ENCODE measurements at regions not wholly inside any gene's neighbourhood (a gene's known extent, or its start where the extent isn't known, plus 50 kb on each side); places are given as distances from the start of the nearest gene placed in this dataset.

- no peak for ATAC-seq
- no peak for TF ChIP-seq ISL1 (CRISPR knock-in tag; IDR thresholded peaks at IDR 0.05)
- TF ChIP-seq, protein P1, sequence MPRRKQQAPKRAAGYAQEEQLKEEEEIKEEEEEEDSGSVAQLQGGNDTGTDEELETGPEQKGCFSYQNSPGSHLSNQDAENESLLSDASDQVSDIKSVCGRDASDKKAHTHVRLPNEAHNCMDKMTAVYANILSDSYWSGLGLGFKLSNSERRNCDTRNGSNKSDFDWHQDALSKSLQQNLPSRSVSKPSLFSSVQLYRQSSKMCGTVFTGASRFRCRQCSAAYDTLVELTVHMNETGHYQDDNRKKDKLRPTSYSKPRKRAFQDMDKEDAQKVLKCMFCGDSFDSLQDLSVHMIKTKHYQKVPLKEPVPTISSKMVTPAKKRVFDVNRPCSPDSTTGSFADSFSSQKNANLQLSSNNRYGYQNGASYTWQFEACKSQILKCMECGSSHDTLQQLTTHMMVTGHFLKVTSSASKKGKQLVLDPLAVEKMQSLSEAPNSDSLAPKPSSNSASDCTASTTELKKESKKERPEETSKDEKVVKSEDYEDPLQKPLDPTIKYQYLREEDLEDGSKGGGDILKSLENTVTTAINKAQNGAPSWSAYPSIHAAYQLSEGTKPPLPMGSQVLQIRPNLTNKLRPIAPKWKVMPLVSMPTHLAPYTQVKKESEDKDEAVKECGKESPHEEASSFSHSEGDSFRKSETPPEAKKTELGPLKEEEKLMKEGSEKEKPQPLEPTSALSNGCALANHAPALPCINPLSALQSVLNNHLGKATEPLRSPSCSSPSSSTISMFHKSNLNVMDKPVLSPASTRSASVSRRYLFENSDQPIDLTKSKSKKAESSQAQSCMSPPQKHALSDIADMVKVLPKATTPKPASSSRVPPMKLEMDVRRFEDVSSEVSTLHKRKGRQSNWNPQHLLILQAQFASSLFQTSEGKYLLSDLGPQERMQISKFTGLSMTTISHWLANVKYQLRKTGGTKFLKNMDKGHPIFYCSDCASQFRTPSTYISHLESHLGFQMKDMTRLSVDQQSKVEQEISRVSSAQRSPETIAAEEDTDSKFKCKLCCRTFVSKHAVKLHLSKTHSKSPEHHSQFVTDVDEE (CRISPR knock-in tag; IDR thresholded peaks at IDR 0.05): no peak
- TF ChIP-seq CREB5 (CRISPR knock-in tag; IDR thresholded peaks at IDR 0.05; ENCODE audit: low read depth): no peak
- TF ChIP-seq ZNF8 (CRISPR knock-in tag; IDR thresholded peaks at IDR 0.05): no peak
Observed at GRCh38 chr6:153539602-153540001, 408.5 kb upstream of the RGS17 start.

- ATAC-seq: peak; percentile 58
- peak; percentile 81; the same call in 1 of the 2 replicates for TF ChIP-seq SNAI2 (CRISPR knock-in tag; IDR thresholded peaks at IDR 0.05)
- no peak for TF ChIP-seq RARB (CRISPR knock-in tag; IDR thresholded peaks at IDR 0.05)
- TF ChIP-seq ZNF565 (CRISPR knock-in tag; conservative IDR thresholded peaks at IDR 0.05; ENCODE audit: low read depth): 0 out of 2 replicates have a peak, but pooled peaks have one; percentile 28
- peak; percentile 98 for TF ChIP-seq GLIS3 (CRISPR knock-in tag; IDR thresholded peaks at IDR 0.05)
- no peak; the same call in 1 of the 2 replicates for TF ChIP-seq POU6F1 (CRISPR knock-in tag; IDR thresholded peaks at IDR 0.05; ENCODE audit: borderline replicate concordance, low read depth)
- TF ChIP-seq ZFP3 (CRISPR knock-in tag; IDR thresholded peaks at IDR 0.05): peak; percentile 86
- peak; percentile 93; the same call in 1 of the 2 replicates for TF ChIP-seq ESRRG (CRISPR knock-in tag; IDR thresholded peaks at IDR 0.05)
- TF ChIP-seq PPARA (CRISPR knock-in tag; IDR thresholded peaks at IDR 0.05; ENCODE audit: borderline replicate concordance): no peak
- peak; percentile 62 for TF ChIP-seq ZNF8 (CRISPR knock-in tag; IDR thresholded peaks at IDR 0.05)
- TF ChIP-seq ZNF70 (CRISPR knock-in tag; IDR thresholded peaks at IDR 0.05): no peak; the same call in 1 of the 2 replicates
- no peak for TF ChIP-seq BACH2 (CRISPR knock-in tag; IDR thresholded peaks at IDR 0.05; ENCODE audit: borderline replicate concordance)
- TF ChIP-seq CSDC2 (CRISPR knock-in tag; IDR thresholded peaks at IDR 0.05): no peak
- TF ChIP-seq, protein P1 (CRISPR knock-in tag; IDR thresholded peaks at IDR 0.05): peak; percentile 92
- no peak for TF ChIP-seq ZFP30 (CRISPR knock-in tag; IDR thresholded peaks at IDR 0.05)
- peak; percentile 97 for TF ChIP-seq CREB5 (CRISPR knock-in tag; IDR thresholded peaks at IDR 0.05; ENCODE audit: low read depth)
- no peak for TF ChIP-seq TOX (CRISPR knock-in tag; IDR thresholded peaks at IDR 0.05; ENCODE audit: borderline replicate concordance)
- TF ChIP-seq OSR1 (CRISPR knock-in tag; IDR thresholded peaks at IDR 0.05): no peak
- TF ChIP-seq ZC3H10 (CRISPR knock-in tag; IDR thresholded peaks at IDR 0.05): peak; percentile 87
- TF ChIP-seq ARNTL (CRISPR knock-in tag; IDR thresholded peaks at IDR 0.05; ENCODE audit: borderline replicate concordance, low read depth): no peak
- TF ChIP-seq, protein P2, sequence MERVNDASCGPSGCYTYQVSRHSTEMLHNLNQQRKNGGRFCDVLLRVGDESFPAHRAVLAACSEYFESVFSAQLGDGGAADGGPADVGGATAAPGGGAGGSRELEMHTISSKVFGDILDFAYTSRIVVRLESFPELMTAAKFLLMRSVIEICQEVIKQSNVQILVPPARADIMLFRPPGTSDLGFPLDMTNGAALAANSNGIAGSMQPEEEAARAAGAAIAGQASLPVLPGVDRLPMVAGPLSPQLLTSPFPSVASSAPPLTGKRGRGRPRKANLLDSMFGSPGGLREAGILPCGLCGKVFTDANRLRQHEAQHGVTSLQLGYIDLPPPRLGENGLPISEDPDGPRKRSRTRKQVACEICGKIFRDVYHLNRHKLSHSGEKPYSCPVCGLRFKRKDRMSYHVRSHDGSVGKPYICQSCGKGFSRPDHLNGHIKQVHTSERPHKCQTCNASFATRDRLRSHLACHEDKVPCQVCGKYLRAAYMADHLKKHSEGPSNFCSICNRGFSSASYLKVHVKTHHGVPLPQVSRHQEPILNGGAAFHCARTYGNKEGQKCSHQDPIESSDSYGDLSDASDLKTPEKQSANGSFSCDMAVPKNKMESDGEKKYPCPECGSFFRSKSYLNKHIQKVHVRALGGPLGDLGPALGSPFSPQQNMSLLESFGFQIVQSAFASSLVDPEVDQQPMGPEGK (CRISPR knock-in tag; IDR thresholded peaks at IDR 0.05; ENCODE audit: borderline replicate concordance): peak; percentile 86
- peak; percentile 98 for TF ChIP-seq TCF4 (CRISPR knock-in tag; IDR thresholded peaks at IDR 0.05; ENCODE audit: borderline replicate concordance)
- TF ChIP-seq, protein P3, sequence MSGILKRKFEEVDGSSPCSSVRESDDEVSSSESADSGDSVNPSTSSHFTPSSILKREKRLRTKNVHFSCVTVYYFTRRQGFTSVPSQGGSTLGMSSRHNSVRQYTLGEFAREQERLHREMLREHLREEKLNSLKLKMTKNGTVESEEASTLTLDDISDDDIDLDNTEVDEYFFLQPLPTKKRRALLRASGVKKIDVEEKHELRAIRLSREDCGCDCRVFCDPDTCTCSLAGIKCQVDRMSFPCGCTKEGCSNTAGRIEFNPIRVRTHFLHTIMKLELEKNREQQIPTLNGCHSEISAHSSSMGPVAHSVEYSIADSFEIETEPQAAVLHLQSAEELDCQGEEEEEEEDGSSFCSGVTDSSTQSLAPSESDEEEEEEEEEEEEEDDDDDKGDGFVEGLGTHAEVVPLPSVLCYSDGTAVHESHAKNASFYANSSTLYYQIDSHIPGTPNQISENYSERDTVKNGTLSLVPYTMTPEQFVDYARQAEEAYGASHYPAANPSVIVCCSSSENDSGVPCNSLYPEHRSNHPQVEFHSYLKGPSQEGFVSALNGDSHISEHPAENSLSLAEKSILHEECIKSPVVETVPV (CRISPR knock-in tag; IDR thresholded peaks at IDR 0.05): peak; percentile 95
- TF ChIP-seq ISL1 (CRISPR knock-in tag; IDR thresholded peaks at IDR 0.05): peak; percentile 100
Observed at GRCh38 chr6:153538491-153538890, 407.4 kb upstream of the RGS17 start.
